Thyroid gland (tissue), 4 donors: ENCODE measurements at regions not wholly inside any gene's neighbourhood (a gene's known extent, or its start where the extent isn't known, plus 50 kb on each side); places are given as distances from the start of the nearest gene placed in this dataset.

Source experiments
- DNase-seq, 2 donors: peaks; one replicate each; pipeline ENCODE4 v3.0.0-alpha.2; 2019
- H3K27ac ChIP-seq, 3 donors: fragments of 200-600 bp; sonication (generic); 1 replicate in 2 of 3; 2 replicates in 1 of 3; pipeline ENCODE4 v1.5.1; 2016 to 2019; ENCODE audit warnings: mild to moderate bottlenecking in 1 of 3, moderate library complexity in 1 of 3
- H3K27me3 ChIP-seq: fragments of 200-600 bp; sonication (generic); one replicate; pipeline ENCODE4 v1.5.1; 2019
- H3K36me3 ChIP-seq, 2 donors: fragments of 200-600 bp; sonication (generic); one replicate each; pipeline ENCODE4 v1.5.1; 2016 to 2019
- H3K4me1 ChIP-seq, 2 donors: fragments of 200-600 bp; sonication (generic); one replicate each; pipeline ENCODE4 v1.5.1; 2017 to 2019
- H3K4me3 ChIP-seq, 3 donors: fragments of 200-600 bp; sonication (generic); replicated peaks in 1 of 3; 1 replicate in 2 of 3; 2 replicates in 1 of 3; pipeline ENCODE4 v1.5.1; 2016; ENCODE audit warnings: mild to moderate bottlenecking in 1 of 3
- H3K9me3 ChIP-seq: fragments of 200-600 bp; sonication (generic); one replicate; pipeline ENCODE4 v1.5.1; 2017
- CTCF ChIP-seq, 6 experiments: fragments of 200-600 bp in 3 of 6; fragments of 450-650 bp in 3 of 6; sonication (generic) in 3 of 6; IDR thresholded peaks; one replicate each; pipeline ENCODE4 v1.5.1; 2016 to 2019; ENCODE audit warnings: antibody characterized with exemption in 6 of 6, mild to moderate bottlenecking in 2 of 6, inconsistent platforms in 1 of 6, moderate library complexity in 1 of 6
- POLR2A ChIP-seq, 2 donors: fragments of 450-650 bp; IDR thresholded peaks; one replicate each; pipeline ENCODE4 v1.6.1; 2017; ENCODE audit warnings: antibody characterized with exemption in 2 of 2, mild to moderate bottlenecking in 2 of 2, moderate library complexity in 1 of 2
- WGBS, 2 donors: methylation state at CpG; one replicate each; pipeline ENCODE4 v1.1.5; 2017; 5-methylcytosine and 5-hydroxymethylcytosine counted together
- intact Hi-C: fragments of 100-400 bp; cut with DNase I; formaldehyde crosslinking; loops from one replicate; pipeline ENCODE4 v1.15.1; 2023

- TF ChIP-seq CTCF (IDR thresholded peaks at IDR 0.05): no peak
- TF ChIP-seq POLR2A (IDR thresholded peaks at IDR 0.05): no peak
- intact Hi-C loops: no loop called here
- DNase-seq: no peak
- Histone ChIP-seq H3K36me3 (no peaks in the 10 kb centered on the region), H3K27me3 (no peaks in the 10 kb centered on the region), H3K4me3 (no peak overlapping the region), H3K27ac (no peak overlapping the region), H3K4me1 (no peaks in the 10 kb centered on the region), H3K9me3 (no peaks in the 10 kb centered on the region)
- WGBS, 2 donors: 79 to 87% methylated on average over 24 of the region's 24 CpGs
Measured at GRCh38 chr5:179436321-179437122, 91.3 kb upstream of the ADAMTS2 start.

GRCh38 chr5:179435731-179436315, 90.6 kb upstream of the ADAMTS2 start:
- TF ChIP-seq POLR2A (IDR thresholded peaks at IDR 0.05) (no peak), CTCF (IDR thresholded peaks at IDR 0.05) (no peak)
- 81 to 89% methylated on average over 12 of the region's 12 CpGs for whole genome bisulfite sequencing, 2 donors
- intact Hi-C loops: no loop called here
- Histone ChIP-seq H3K9me3 (no peaks in the 10 kb centered on the region), H3K36me3 (no peaks in the 10 kb centered on the region), H3K27ac (no peak overlapping the region), H3K27me3 (no peaks in the 10 kb centered on the region), H3K4me1 (no peaks in the 10 kb centered on the region), H3K4me3 (no peak overlapping the region)
- no peak for DNase-seq

- Histone ChIP-seq H3K27ac (no peak overlapping the region), H3K4me3 (no peak overlapping the region), H3K9me3 (no peaks in the 10 kb centered on the region), H3K4me1 (no peaks in the 10 kb centered on the region), H3K36me3 (no peaks in the 10 kb centered on the region), H3K27me3 (no peaks in the 10 kb centered on the region)
- no peak for DNase-seq
- intact Hi-C loops: no loop called here
- TF ChIP-seq POLR2A (IDR thresholded peaks at IDR 0.05) (no peak), CTCF (IDR thresholded peaks at IDR 0.05) (no peak)
- WGBS, 2 donors: 83% methylated on average over 4 of the region's 4 CpGs
Measured at GRCh38 chr5:179435181-179435580, 89.9 kb upstream of the ADAMTS2 start.

GRCh38 chr5:179432547-179432946, 87.3 kb upstream of the ADAMTS2 start:
- no peak for TF ChIP-seq CTCF (IDR thresholded peaks at IDR 0.05)
- no peak for TF ChIP-seq POLR2A (IDR thresholded peaks at IDR 0.05)
- intact Hi-C loops: no loop called here
- H3K9me3 ChIP-seq: no peaks in the 10 kb centered on the region
- H3K36me3 ChIP-seq: no peaks in the 10 kb centered on the region
- WGBS, 2 donors: 70 to 86% methylated on average over 7 of the region's 7 CpGs
- H3K27ac ChIP-seq: no peak overlapping the region
- no peak overlapping the region for H3K4me3 ChIP-seq
- H3K4me1 ChIP-seq: no peaks in the 10 kb centered on the region
- no peak for DNase-seq
- H3K27me3 ChIP-seq: no peaks in the 10 kb centered on the region

- Histone ChIP-seq H3K4me1 (no peaks in the 10 kb centered on the region), H3K27ac (no peak overlapping the region), H3K27me3 (no peaks in the 10 kb centered on the region), H3K4me3 (no peak overlapping the region), H3K9me3 (no peaks in the 10 kb centered on the region), H3K36me3 (no peaks in the 10 kb centered on the region)
- WGBS, 2 donors: 76 to 82% methylated on average over 6 of the region's 6 CpGs
- DNase-seq: no peak
- intact Hi-C loops: no loop called here
- TF ChIP-seq CTCF (IDR thresholded peaks at IDR 0.05): no peak
- no peak for TF ChIP-seq POLR2A (IDR thresholded peaks at IDR 0.05)
Measured at GRCh38 chr5:179431221-179431824, 86.1 kb upstream of the ADAMTS2 start.
